NB4 (cell line): ENCODE measurements at regions not wholly inside any gene's neighbourhood (a gene's known extent, or its start where the extent isn't known, plus 50 kb on each side); places are given as distances from the start of the nearest gene placed in this dataset.

Experiments used
- MYC ChIP-seq: IDR thresholded peaks from 2 replicates; pipeline ENCODE4 v1.6.1; 2011; ENCODE audit warnings: low read depth, low read length
- POLR2A ChIP-seq: IDR thresholded peaks from 2 replicates; pipeline ENCODE4 v1.6.1; 2011; ENCODE audit warnings: mild to moderate bottlenecking; ENCODE audit not compliant: insufficient read length; ENCODE audit errors: extremely low read depth
- TF ChIP-seq, protein P1 (sequence below): IDR thresholded peaks from one replicate; pipeline ENCODE4 v1.5.1; 2012; ENCODE audit warnings: low read depth, low read length
- TF ChIP-seq, protein P2 (sequence below): IDR thresholded peaks from 2 replicates; pipeline ENCODE4 v1.6.1; 2011; ENCODE audit warnings: low read depth, low read length

DNA sequence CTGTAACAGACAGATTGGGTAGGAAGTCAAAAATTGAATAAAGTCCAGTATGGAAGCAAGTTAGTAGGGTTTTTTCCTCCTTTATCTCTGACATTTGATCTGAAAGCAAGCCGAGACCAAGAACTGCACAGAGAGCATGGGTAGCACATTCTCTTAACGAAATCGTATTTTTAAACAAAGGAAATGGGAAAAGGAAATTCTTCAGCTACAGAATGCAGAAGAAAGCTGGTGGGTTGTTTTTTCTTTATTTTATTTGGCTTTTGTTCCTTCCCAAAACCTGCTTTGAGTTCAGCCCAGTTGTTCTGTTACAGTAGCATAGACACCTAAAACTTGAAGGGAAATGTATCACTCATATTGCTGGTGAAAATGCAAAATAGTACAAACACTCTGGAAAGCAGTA is 397.0 kb downstream of the GBE1 start:
- TF ChIP-seq, protein P1, sequence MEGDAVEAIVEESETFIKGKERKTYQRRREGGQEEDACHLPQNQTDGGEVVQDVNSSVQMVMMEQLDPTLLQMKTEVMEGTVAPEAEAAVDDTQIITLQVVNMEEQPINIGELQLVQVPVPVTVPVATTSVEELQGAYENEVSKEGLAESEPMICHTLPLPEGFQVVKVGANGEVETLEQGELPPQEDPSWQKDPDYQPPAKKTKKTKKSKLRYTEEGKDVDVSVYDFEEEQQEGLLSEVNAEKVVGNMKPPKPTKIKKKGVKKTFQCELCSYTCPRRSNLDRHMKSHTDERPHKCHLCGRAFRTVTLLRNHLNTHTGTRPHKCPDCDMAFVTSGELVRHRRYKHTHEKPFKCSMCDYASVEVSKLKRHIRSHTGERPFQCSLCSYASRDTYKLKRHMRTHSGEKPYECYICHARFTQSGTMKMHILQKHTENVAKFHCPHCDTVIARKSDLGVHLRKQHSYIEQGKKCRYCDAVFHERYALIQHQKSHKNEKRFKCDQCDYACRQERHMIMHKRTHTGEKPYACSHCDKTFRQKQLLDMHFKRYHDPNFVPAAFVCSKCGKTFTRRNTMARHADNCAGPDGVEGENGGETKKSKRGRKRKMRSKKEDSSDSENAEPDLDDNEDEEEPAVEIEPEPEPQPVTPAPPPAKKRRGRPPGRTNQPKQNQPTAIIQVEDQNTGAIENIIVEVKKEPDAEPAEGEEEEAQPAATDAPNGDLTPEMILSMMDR = no peak
- TF ChIP-seq POLR2A (no peak), MYC (no peak)
- TF ChIP-seq, protein P2, sequence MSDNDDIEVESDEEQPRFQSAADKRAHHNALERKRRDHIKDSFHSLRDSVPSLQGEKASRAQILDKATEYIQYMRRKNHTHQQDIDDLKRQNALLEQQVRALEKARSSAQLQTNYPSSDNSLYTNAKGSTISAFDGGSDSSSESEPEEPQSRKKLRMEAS = no peak
